ENCODE measurements at regions not wholly inside any gene's neighbourhood (a gene's known extent, or its start where the extent isn't known, plus 50 kb on each side); places are given as distances from the start of the nearest gene placed in this dataset.

DNA sequence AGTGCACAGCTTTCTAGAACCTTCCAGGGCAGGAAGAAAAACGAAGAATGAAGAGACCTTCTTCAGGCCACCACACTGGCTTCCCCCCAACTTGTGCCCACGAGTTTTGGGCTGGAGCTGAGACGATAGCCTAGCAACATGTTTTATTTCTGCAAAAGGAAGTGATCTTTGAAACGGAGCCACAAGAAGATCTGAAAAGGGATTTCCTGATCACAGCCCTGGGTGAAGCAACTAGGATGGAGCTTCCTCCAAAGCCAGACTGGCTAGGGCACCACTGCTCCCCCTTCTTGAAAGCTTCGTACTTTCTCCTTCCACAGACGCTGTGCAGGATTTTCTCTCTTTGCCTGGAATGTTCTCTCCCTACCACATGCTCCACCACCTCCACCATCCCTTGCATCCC, 418.3 kb downstream of the MED13L start:
- no peak for ATAC-seq
- TF ChIP-seq ZFP3 (CRISPR knock-in tag; IDR thresholded peaks at IDR 0.05), result no peak
- TF ChIP-seq OSR1 (CRISPR knock-in tag; IDR thresholded peaks at IDR 0.05), result no peak
- no peak for TF ChIP-seq RARB (CRISPR knock-in tag; IDR thresholded peaks at IDR 0.05)
- TF ChIP-seq BACH2 (CRISPR knock-in tag; IDR thresholded peaks at IDR 0.05; ENCODE audit: borderline replicate concordance), result no peak
- TF ChIP-seq ZFP30 (CRISPR knock-in tag; IDR thresholded peaks at IDR 0.05), result no peak
- TF ChIP-seq SNAI2 (CRISPR knock-in tag; IDR thresholded peaks at IDR 0.05), result no peak
- no peak for TF ChIP-seq ISL1 (CRISPR knock-in tag; IDR thresholded peaks at IDR 0.05)
- no peak for TF ChIP-seq ZC3H10 (CRISPR knock-in tag; IDR thresholded peaks at IDR 0.05)
- TF ChIP-seq ZNF70 (CRISPR knock-in tag; IDR thresholded peaks at IDR 0.05), result no peak
- TF ChIP-seq, protein P1, sequence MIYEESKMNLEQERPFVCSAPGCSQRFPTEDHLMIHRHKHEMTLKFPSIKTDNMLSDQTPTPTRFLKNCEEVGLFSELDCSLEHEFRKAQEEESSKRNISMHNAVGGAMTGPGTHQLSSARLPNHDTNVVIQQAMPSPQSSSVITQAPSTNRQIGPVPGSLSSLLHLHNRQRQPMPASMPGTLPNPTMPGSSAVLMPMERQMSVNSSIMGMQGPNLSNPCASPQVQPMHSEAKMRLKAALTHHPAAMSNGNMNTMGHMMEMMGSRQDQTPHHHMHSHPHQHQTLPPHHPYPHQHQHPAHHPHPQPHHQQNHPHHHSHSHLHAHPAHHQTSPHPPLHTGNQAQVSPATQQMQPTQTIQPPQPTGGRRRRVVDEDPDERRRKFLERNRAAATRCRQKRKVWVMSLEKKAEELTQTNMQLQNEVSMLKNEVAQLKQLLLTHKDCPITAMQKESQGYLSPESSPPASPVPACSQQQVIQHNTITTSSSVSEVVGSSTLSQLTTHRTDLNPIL (CRISPR knock-in tag; IDR thresholded peaks at IDR 0.05; ENCODE audit: low read depth), result no peak
- TF ChIP-seq, protein P2, sequence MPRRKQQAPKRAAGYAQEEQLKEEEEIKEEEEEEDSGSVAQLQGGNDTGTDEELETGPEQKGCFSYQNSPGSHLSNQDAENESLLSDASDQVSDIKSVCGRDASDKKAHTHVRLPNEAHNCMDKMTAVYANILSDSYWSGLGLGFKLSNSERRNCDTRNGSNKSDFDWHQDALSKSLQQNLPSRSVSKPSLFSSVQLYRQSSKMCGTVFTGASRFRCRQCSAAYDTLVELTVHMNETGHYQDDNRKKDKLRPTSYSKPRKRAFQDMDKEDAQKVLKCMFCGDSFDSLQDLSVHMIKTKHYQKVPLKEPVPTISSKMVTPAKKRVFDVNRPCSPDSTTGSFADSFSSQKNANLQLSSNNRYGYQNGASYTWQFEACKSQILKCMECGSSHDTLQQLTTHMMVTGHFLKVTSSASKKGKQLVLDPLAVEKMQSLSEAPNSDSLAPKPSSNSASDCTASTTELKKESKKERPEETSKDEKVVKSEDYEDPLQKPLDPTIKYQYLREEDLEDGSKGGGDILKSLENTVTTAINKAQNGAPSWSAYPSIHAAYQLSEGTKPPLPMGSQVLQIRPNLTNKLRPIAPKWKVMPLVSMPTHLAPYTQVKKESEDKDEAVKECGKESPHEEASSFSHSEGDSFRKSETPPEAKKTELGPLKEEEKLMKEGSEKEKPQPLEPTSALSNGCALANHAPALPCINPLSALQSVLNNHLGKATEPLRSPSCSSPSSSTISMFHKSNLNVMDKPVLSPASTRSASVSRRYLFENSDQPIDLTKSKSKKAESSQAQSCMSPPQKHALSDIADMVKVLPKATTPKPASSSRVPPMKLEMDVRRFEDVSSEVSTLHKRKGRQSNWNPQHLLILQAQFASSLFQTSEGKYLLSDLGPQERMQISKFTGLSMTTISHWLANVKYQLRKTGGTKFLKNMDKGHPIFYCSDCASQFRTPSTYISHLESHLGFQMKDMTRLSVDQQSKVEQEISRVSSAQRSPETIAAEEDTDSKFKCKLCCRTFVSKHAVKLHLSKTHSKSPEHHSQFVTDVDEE (CRISPR knock-in tag; IDR thresholded peaks at IDR 0.05), result no peak
- TF ChIP-seq ARNTL (CRISPR knock-in tag; IDR thresholded peaks at IDR 0.05; ENCODE audit: borderline replicate concordance, low read depth), result no peak
- TF ChIP-seq TCF4 (CRISPR knock-in tag; IDR thresholded peaks at IDR 0.05; ENCODE audit: borderline replicate concordance), result no peak
- no peak for TF ChIP-seq TOX (CRISPR knock-in tag; IDR thresholded peaks at IDR 0.05; ENCODE audit: borderline replicate concordance)
- TF ChIP-seq ZNF8 (CRISPR knock-in tag; IDR thresholded peaks at IDR 0.05), result no peak

DNA sequence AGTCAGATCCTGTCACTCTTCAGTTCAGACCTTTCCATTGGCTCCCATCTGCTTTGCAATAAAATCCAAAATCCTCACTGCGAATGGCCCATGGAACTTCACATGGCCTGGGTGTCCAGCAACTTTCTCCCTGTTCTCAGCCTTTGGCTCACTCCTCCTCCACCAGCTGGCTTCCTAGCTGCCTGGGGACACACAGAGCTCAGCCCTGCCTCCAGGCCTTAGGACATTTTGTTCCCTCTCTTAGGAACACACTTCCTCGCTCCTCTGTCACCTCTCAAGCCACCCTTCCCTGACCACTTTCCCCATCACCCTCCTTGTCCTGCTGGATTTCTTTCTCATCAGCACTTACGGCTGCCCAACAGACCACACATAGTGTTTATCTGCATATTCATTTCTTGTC, 419.6 kb downstream of the MED13L start:
- no peak for TF ChIP-seq TCF4 (CRISPR knock-in tag; IDR thresholded peaks at IDR 0.05; ENCODE audit: borderline replicate concordance)
- no peak for TF ChIP-seq ZNF565 (CRISPR knock-in tag; conservative IDR thresholded peaks at IDR 0.05; ENCODE audit: low read depth)
- TF ChIP-seq ZC3H10 (CRISPR knock-in tag; IDR thresholded peaks at IDR 0.05), result no peak
- no peak for TF ChIP-seq ESRRG (CRISPR knock-in tag; IDR thresholded peaks at IDR 0.05)
- TF ChIP-seq ZNF70 (CRISPR knock-in tag; IDR thresholded peaks at IDR 0.05), result no peak
- no peak for TF ChIP-seq ZNF8 (CRISPR knock-in tag; IDR thresholded peaks at IDR 0.05)
- no peak for TF ChIP-seq ARNTL (CRISPR knock-in tag; IDR thresholded peaks at IDR 0.05; ENCODE audit: borderline replicate concordance, low read depth)
- TF ChIP-seq CSDC2 (CRISPR knock-in tag; IDR thresholded peaks at IDR 0.05), result no peak
- no peak for TF ChIP-seq ISL1 (CRISPR knock-in tag; IDR thresholded peaks at IDR 0.05)
- no peak for TF ChIP-seq ZFP30 (CRISPR knock-in tag; IDR thresholded peaks at IDR 0.05)
- TF ChIP-seq RARB (CRISPR knock-in tag; IDR thresholded peaks at IDR 0.05), result no peak
- TF ChIP-seq, protein P3, sequence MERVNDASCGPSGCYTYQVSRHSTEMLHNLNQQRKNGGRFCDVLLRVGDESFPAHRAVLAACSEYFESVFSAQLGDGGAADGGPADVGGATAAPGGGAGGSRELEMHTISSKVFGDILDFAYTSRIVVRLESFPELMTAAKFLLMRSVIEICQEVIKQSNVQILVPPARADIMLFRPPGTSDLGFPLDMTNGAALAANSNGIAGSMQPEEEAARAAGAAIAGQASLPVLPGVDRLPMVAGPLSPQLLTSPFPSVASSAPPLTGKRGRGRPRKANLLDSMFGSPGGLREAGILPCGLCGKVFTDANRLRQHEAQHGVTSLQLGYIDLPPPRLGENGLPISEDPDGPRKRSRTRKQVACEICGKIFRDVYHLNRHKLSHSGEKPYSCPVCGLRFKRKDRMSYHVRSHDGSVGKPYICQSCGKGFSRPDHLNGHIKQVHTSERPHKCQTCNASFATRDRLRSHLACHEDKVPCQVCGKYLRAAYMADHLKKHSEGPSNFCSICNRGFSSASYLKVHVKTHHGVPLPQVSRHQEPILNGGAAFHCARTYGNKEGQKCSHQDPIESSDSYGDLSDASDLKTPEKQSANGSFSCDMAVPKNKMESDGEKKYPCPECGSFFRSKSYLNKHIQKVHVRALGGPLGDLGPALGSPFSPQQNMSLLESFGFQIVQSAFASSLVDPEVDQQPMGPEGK (CRISPR knock-in tag; IDR thresholded peaks at IDR 0.05; ENCODE audit: borderline replicate concordance), result no peak
- TF ChIP-seq, protein P4, sequence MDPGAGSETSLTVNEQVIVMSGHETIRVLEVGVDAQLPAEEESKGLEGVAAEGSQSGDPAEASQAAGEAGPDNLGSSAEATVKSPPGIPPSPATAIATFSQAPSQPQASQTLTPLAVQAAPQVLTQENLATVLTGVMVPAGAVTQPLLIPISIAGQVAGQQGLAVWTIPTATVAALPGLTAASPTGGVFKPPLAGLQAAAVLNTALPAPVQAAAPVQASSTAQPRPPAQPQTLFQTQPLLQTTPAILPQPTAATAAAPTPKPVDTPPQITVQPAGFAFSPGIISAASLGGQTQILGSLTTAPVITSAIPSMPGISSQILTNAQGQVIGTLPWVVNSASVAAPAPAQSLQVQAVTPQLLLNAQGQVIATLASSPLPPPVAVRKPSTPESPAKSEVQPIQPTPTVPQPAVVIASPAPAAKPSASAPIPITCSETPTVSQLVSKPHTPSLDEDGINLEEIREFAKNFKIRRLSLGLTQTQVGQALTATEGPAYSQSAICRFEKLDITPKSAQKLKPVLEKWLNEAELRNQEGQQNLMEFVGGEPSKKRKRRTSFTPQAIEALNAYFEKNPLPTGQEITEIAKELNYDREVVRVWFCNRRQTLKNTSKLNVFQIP (CRISPR knock-in tag; IDR thresholded peaks at IDR 0.05; ENCODE audit: borderline replicate concordance, low read depth), result no peak
- TF ChIP-seq PPARA (CRISPR knock-in tag; IDR thresholded peaks at IDR 0.05; ENCODE audit: borderline replicate concordance), result no peak
- no peak for TF ChIP-seq ZFP3 (CRISPR knock-in tag; IDR thresholded peaks at IDR 0.05)
- TF ChIP-seq SNAI2 (CRISPR knock-in tag; IDR thresholded peaks at IDR 0.05), result no peak
- no peak for ATAC-seq

DNA sequence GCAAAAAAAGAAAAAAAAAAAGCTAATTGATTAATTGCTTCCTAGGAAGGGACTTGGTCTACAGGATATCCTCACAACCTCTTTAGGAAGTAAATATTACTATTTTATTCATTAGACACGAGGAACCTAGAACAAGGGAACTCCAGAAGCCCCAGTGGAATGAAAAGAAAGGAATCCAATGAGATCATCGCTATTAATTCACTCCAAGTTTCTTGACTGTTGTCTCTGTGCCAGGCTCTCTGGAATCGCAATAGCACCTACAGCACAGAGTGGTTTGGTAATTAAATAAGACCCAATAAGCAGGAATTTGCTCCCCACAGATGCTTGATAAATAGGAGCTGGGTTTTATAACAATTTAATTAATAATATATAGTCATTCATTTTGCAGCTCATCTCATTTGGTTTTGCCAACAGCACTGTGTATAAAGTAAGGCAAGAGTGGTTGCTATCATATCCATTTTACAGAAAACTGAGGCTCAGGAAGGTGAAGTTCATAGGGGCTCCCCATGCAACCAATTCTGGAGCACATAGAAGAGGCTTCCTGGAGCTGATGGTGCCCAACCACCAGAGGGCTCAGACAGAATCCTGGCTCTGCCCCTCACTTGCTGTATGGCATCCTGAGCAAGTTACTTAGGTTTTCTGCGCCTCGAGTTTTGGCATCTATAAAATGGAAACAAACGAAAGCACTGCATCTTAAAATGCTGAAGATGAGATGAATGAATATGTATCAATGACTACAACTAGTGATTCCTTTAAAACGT, 420.2 kb downstream of the MED13L start:
- no peak for ATAC-seq
- TF ChIP-seq ZFP3 (CRISPR knock-in tag; IDR thresholded peaks at IDR 0.05) (no peak), ESRRG (CRISPR knock-in tag; IDR thresholded peaks at IDR 0.05) (no peak), TCF4 (CRISPR knock-in tag; IDR thresholded peaks at IDR 0.05; ENCODE audit: borderline replicate concordance) (no peak), ARNTL (CRISPR knock-in tag; IDR thresholded peaks at IDR 0.05; ENCODE audit: borderline replicate concordance, low read depth) (no peak), ZFP30 (CRISPR knock-in tag; IDR thresholded peaks at IDR 0.05) (no peak), RARB (CRISPR knock-in tag; IDR thresholded peaks at IDR 0.05) (no peak)
- TF ChIP-seq, protein P1 (CRISPR knock-in tag; IDR thresholded peaks at IDR 0.05; ENCODE audit: low read depth), result no peak
- TF ChIP-seq, protein P3 (CRISPR knock-in tag; IDR thresholded peaks at IDR 0.05; ENCODE audit: borderline replicate concordance), result no peak
- TF ChIP-seq, protein P5, sequence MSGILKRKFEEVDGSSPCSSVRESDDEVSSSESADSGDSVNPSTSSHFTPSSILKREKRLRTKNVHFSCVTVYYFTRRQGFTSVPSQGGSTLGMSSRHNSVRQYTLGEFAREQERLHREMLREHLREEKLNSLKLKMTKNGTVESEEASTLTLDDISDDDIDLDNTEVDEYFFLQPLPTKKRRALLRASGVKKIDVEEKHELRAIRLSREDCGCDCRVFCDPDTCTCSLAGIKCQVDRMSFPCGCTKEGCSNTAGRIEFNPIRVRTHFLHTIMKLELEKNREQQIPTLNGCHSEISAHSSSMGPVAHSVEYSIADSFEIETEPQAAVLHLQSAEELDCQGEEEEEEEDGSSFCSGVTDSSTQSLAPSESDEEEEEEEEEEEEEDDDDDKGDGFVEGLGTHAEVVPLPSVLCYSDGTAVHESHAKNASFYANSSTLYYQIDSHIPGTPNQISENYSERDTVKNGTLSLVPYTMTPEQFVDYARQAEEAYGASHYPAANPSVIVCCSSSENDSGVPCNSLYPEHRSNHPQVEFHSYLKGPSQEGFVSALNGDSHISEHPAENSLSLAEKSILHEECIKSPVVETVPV (CRISPR knock-in tag; IDR thresholded peaks at IDR 0.05), result no peak
